HG03108 (cell line): ENCODE measurements at regions not wholly inside any gene's neighbourhood (a gene's known extent, or its start where the extent isn't known, plus 50 kb on each side); places are given as distances from the start of the nearest gene placed in this dataset.

Experiments
- ATAC-seq: cut with Tn5 transposase; IDR thresholded peaks from one replicate; pipeline ENCODE4 v1.9.1; 2021; ENCODE audit warnings: moderate library complexity; ENCODE audit not compliant: unreplicated experiment

DNA sequence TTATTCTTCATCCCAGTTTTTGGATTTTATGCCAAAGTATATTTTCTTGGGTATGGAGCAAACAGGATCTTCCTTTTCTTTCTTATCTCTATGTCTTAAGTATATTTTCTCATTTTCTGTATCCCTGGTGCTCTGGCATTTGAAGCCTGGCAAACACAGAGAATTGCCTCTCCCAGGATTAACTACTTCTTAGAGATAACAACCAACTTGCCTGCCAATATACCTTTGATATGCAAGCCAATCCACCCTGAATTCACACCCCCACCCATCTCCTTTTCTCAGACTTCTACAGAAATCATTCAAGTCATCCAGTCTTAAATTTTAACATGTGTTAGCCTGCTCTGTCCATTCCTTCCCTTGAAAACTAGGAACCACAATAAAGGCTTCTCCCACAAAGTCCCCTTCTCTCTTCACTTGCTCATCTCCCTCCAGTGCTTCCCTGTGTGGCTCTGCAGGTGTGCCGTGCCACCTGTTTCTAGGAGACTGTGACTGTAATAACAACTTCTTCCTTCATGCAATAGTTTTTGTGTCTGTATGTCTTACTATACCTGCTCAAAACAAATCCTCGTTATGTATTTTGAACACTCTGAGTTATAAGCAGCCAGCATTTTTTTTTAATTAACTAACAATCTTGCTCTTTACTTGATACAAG, 649.7 kb upstream of the RIOK2 start:
- ATAC-seq = no peak

- no peak for ATAC-seq
Measured at GRCh38 chr5:97834561-97834960, 651.5 kb upstream of the RIOK2 start.

DNA sequence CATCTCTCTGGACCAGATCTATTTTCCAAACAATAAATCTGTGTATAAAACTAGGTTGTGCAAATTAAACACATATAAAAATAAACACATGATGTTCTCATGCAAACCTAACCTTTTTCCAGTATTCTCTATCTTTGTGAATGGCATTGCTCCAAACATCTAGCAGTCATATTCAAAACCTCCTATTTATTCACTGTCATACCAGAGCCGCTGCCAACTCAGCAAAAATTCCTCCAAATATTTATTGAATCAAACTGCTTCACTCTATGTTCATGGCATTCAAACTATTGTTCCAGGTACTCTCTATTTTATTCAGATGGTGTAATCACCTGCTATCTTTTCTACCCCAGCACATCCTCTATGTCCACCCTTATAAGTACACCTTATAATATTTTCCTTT, 652.1 kb upstream of the RIOK2 start:
- no peak for ATAC-seq

DNA sequence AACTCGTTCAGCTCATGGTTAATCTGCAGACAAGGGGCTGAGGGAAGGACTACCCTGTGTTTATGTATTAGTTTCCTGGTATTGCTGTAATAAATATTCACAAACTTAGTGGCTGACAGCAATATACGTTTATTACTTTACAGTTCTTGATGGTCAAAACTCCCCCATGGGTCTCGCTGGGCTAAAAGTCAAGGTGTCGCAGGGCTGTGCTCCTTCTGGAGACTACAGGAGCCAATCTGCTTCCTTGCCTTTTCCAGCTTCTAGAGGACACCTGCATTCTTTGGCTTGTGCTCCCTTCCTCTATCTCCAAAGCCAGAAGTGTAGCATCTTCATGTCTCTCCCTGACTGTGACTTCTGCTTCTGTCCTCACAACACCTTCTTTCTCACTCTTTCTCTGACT, 653.8 kb upstream of the RIOK2 start:
- no peak for ATAC-seq

DNA sequence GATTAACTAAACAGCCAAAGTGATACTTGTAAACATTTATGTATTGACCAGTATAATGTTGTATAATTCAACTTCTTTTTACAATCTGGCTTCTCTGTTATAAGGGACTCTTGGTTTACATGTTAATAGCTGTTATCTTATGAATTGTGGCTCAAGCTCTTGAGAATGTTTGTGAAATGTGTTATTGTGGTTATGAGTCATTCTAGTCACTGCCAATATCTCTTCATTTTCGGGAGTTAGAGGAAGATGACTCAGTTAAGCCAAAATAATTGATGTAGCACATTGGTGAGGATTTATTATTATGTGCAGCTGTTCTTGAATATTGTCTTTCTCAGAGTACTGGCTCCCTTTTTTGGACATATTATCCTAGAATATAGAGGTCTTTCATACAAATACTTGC, 655.2 kb upstream of the RIOK2 start:
- ATAC-seq = peak; percentile 88

DNA sequence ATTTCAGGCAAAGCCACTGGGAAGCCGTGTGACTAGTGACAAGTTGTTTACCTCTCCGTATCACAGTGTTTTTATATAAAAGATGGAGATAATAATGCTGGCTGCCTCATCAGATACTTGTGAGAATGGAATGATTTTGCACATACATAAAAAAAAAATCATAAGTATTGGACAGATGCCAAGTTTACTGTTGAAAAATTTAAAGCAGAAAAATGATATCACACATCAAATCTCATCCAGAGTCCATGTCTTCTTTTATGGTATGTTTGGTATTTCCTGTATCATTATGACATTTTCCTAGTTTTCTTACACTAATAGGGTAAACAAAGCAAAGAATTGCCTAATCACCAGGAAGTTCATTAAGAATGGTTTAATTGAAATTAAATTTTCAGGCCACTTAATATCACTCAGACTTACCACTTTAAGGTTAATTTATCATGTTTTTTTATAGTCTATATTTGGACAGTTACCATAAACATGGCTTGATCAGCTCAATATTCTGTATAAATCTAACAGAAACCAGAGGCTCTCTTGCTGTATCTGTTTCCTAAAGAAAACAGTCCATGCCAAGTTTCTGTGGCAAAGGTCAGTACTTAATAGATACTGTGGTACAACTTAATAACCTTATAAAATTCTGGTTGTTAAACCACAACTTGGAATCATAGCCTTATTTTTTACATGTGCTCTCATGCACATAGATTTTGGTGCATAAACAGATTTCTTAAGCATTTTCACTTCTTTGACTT, 656.5 kb upstream of the RIOK2 start:
- no peak for ATAC-seq

- ATAC-seq = no peak
Measured at GRCh38 chr5:97840643-97841042, 657.6 kb upstream of the RIOK2 start.

DNA sequence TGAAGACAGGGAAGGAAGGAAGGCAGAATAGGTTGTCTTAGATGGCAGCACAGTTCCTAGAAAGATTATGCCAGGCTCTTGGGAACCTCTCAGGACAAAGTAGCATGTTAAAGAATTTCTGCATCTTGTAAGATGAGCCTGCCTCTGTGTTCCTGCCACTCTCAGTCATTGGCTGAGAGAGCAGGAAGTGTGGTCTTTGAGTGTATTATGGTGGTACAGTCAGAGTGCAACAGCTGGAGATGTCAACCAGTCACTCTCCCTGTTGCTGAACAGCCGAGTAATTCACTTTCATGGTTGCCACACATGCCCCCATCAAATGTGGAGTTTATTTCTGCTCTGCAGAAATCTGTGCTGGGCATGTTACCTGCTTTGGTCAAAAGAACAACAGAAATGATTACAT, 659.6 kb upstream of the RIOK2 start:
- ATAC-seq = no peak

DNA sequence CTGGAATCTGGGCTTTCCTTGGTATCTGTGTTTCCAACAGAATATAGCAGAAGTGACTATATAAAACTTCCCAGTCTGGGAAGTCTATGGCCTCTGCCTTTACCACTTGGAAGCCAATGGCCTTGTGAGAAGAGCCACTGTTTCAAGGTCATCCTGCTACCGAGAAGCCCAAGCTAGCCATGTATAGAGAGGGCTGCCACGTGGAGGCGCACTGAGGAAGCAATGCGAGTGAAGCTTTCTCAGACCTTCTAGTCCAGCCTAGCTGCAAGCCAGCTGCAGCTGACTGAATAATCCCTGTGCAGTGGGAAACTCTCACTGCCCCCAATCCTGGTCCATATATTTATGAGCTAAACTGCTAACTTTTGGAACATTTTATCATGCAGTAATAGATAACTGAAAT, 661.8 kb upstream of the RIOK2 start:
- ATAC-seq = no peak

- no peak for ATAC-seq
Measured at GRCh38 chr5:97846643-97847042, 663.6 kb upstream of the RIOK2 start.

- no peak for ATAC-seq
Measured at GRCh38 chr5:97847920-97848631, 665.0 kb upstream of the RIOK2 start.

GRCh38 chr5:97851036-97851435, 668.0 kb upstream of the RIOK2 start:
- no peak for ATAC-seq

DNA sequence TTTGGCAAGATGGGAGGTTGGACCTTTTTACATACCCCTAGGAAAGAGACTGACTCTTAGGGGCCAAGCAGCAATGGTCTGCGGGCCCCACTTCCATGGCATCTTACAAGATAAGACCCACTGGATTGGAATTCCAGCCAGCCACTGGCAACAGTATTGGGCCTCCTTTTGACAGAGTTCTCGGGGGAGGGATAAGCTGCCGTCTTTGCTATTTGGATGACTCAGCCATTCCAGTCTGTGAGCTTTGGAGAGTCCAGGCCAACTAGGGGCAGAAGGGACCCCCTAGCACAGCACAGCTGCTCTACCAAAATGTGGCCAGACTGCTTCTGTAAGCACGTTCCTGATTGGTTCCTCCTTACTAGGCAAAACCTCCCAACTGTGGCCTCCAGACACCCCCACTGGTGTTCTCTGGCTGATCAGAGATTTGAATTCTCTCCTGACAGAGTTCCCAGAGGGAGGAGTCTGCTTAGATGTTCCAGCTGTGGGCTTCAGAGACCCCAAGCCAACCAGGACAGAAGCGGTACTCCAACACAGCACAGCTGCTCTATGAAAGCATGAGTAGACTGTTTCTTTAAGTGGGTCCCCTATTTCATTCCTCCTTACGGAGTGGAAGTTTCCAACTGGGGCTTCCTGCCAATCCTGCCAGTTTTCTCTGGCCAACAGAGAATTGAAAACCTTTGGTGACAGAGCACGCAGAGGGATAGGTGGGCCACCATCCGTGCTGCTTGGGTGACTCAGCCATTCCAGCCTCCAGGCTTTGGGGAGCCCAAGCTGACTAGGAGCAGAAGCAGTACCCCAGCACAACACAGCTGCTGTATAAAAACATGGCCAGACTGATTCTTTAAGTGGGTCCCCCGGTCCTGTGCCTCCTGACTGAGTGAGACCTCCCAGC, 672.1 kb upstream of the RIOK2 start:
- ATAC-seq = no peak

DNA sequence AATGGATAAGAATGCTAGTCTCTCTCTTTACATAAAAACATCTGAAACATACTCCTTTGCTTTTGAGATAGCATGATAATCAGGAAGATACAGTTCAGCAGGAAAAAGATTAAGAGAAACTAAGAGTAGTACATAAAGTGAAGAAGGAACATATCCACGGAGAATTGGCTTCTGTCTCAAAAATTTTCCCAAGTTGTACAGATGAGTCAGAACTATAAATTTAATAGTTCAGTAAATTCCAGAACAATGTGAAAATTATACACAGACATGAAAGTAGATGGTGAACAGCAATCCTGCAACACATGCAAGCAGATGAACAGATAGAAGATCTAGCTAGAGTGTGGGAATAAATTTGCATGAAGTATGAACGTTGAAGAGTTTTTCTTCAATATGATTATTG, 691.4 kb upstream of the RIOK2 start:
- no peak for ATAC-seq

DNA sequence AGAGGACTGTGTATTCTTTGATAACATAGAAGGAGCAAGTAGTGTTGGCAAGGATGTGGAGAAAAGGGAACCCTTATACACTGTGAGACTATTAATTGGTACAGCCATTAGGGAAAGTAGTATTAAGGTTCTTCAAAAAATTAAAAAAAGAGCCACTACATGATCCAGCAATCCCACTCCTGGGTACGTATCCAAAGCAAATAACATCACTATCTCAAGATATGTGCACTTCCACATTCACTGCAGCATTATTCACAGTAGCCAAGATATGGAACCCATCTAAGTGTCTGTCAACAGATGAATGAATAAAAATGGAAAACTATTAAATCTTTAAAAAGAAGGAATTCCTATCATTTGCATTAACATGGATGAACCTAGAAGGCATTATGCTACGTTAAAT, 693.2 kb upstream of the RIOK2 start:
- no peak for ATAC-seq

DNA sequence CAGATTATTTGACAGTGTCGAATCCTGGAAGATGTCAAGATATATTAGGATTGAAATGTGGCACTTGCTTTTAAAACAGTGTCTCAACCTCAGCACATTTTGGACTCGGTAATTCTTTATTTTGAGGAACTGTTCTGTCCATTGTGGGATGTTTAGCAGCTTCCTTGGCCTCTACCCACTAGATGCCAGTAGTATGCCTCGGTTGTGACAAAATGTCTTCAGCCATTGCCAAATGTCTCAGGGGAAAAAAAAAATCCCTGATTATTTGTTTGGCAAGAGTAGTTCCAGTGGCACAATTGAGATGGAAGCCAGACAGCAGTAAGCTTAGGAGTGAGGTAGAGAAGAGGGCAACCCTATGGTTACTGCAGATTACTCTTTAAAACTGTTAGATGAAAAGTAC, 694.5 kb upstream of the RIOK2 start:
- ATAC-seq = no peak

- peak; percentile 93 for ATAC-seq
Measured at GRCh38 chr5:97888439-97888838, 705.4 kb upstream of the RIOK2 start.

GRCh38 chr5:97891971-97892370, 708.9 kb upstream of the RIOK2 start:
- no peak for ATAC-seq

GRCh38 chr5:97903742-97904141, 720.7 kb upstream of the RIOK2 start:
- no peak for ATAC-seq

DNA sequence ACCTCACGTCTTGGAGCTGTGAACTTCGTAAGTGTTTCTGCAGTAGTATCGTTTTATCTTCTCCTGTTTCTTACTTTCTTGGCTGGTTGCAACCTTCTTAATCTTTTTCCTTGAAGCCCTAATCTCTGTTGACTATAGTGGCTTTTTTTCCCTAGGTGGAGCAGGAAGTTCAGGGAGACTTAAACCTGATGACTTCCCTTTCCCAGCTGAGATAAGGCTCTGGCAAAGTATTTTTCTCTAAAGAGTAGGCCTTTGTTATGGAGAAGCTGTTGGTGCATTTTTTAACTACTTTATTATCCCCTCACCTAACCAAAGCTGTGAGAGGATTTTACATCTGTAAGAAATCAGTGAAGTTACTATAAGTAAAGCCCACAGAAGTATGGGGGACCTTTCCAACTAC, 723.1 kb upstream of the RIOK2 start:
- ATAC-seq = no peak
